ENCODE measurements at regions not wholly inside any gene's neighbourhood (a gene's known extent, or its start where the extent isn't known, plus 50 kb on each side); places are given as distances from the start of the nearest gene placed in this dataset.

- no peak for TF ChIP-seq CTCF (IDR thresholded peaks at IDR 0.05 in 8 of 11, conservative IDR thresholded peaks at IDR 0.05 in 3 of 11)
- TF ChIP-seq POLR2A (IDR thresholded peaks at IDR 0.05), result no peak
- no peak for TF ChIP-seq POLR2AphosphoS5 (IDR thresholded peaks at IDR 0.05)
These were observed 277.6 kb downstream of the COL12A1 start for GRCh38 chr6:74928203-74928602.
